IMR-90 (cell line): ENCODE measurements at regions not wholly inside any gene's neighbourhood (a gene's known extent, or its start where the extent isn't known, plus 50 kb on each side); places are given as distances from the start of the nearest gene placed in this dataset.

Experiments
- ATAC-seq: fragments of 200-7000 bp; cut with Tn5 transposase; 2 replicates; pipeline ENCODE4 v1.9.1; 2020; ENCODE audit warnings: low read depth, mild to moderate bottlenecking, moderate library complexity
- BruUV-seq: library from RNA; stranded (reverse); fragments of 400-500 nt; replicated peaks from 2 replicates; lab custom pipeline; 2021; lab: Mats Ljungman, UMichigan
- CTCF ChIA-PET: fragments of 300-600 bp; formaldehyde crosslinking; extraction: SDS; loops from one replicate; lab custom pipeline; 2021; ENCODE audit warnings: antibody characterized with exemption; lab: Yijun Ruan, JAX
- POLR2A ChIA-PET: fragments of 300-600 bp; sonication (Branson Sonifier 250); formaldehyde crosslinking; loops from one replicate; lab custom pipeline; 2022; ENCODE audit warnings: antibody characterized with exemption; ENCODE audit not compliant: unreplicated experiment; lab: Charles Lee
- DNase-seq: peaks from one replicate; pipeline ENCODE4 v3.0.0; 2013
- H2AFZ ChIP-seq: replicated peaks from 2 replicates; pipeline ENCODE3; 2013; ENCODE audit warnings: low read length, mild to moderate bottlenecking; ENCODE audit not compliant: poor library complexity
- H2AK5ac ChIP-seq: 2 replicates; pipeline ENCODE4 v1.6.1; 2013; ENCODE audit warnings: low read depth, low read length, inconsistent platforms
- H2AK9ac ChIP-seq: replicated peaks from 2 replicates; pipeline ENCODE3; 2013; ENCODE audit warnings: mild to moderate bottlenecking, low read depth, low read length, moderate library complexity; ENCODE audit not compliant: poor library complexity
- H2BK120ac ChIP-seq: 2 replicates; pipeline ENCODE4 v1.6.1; 2013; ENCODE audit warnings: low read depth, low read length, inconsistent platforms
- H2BK15ac ChIP-seq: 3 replicates; pipeline ENCODE4 v1.6.1; 2013; ENCODE audit warnings: low read depth, low read length, inconsistent platforms
- H2BK20ac ChIP-seq: 2 replicates; pipeline ENCODE4 v1.6.1; 2013; ENCODE audit warnings: low read depth, mild to moderate bottlenecking, inconsistent platforms, low read length, moderate library complexity
- H2BK5ac ChIP-seq: 2 replicates; pipeline ENCODE4 v1.6.1; 2013; ENCODE audit warnings: mild to moderate bottlenecking, low read depth, low read length, inconsistent platforms; ENCODE audit not compliant: poor library complexity, severe bottlenecking
- H3K14ac ChIP-seq: replicated peaks from 2 replicates; pipeline ENCODE4 v1.6.1; 2013; ENCODE audit warnings: low read depth, low read length, inconsistent platforms
- H3K18ac ChIP-seq: 2 replicates; pipeline ENCODE4 v1.6.1; 2013; ENCODE audit warnings: low read depth, low read length, control low read depth
- H3K23ac ChIP-seq: 2 replicates; pipeline ENCODE4 v1.6.1; 2013; ENCODE audit warnings: low read depth, low read length, inconsistent platforms
- H3K27ac ChIP-seq: 2 replicates; pipeline ENCODE4 v1.5.1; 2013; ENCODE audit warnings: mild to moderate bottlenecking, control low read depth, low read length; ENCODE audit not compliant: insufficient read depth
- H3K27me3 ChIP-seq: 2 replicates; pipeline ENCODE4 v1.6.1; 2013; ENCODE audit warnings: low read length; ENCODE audit not compliant: control insufficient read depth, insufficient read depth
- H3K36me3 ChIP-seq: 2 replicates; pipeline ENCODE4 v1.6.1; 2013; ENCODE audit warnings: low read length, mixed read lengths; ENCODE audit not compliant: control insufficient read depth, insufficient read depth
- H3K4ac ChIP-seq: 2 replicates; pipeline ENCODE4 v1.6.1; 2013; ENCODE audit warnings: low read depth, low read length, inconsistent platforms
- H3K4me1 ChIP-seq: 2 replicates; pipeline ENCODE4 v1.6.1; 2013; ENCODE audit warnings: low read length, mixed read lengths; ENCODE audit not compliant: control insufficient read depth, insufficient read depth
- H3K4me2 ChIP-seq: 2 replicates; pipeline ENCODE4 v1.6.1; 2013; ENCODE audit warnings: low read depth, mild to moderate bottlenecking, control low read depth, low read length, moderate library complexity
- H3K4me3 ChIP-seq: 2 replicates; pipeline ENCODE4 v1.5.1; 2013; ENCODE audit warnings: low read depth, mild to moderate bottlenecking, control low read depth, low read length, moderate library complexity; ENCODE audit not compliant: insufficient read depth
- H3K56ac ChIP-seq: 2 replicates; pipeline ENCODE4 v1.6.1; 2013; ENCODE audit warnings: low read length, inconsistent platforms; ENCODE audit not compliant: insufficient read depth; ENCODE audit errors: extremely low read depth
- H3K79me1 ChIP-seq, 2 experiments: 2 replicates each; pipeline ENCODE4 v1.6.1; 2013; ENCODE audit warnings: low read length in 2 of 2, inconsistent platforms in 1 of 2, low read depth in 1 of 2
- H3K9ac ChIP-seq: 2 replicates; pipeline ENCODE4 v1.6.1; 2013; ENCODE audit warnings: low read depth, low read length, control low read depth
- H3K9me1 ChIP-seq: 2 replicates; pipeline ENCODE4 v1.6.1; 2013; ENCODE audit warnings: low read length, inconsistent platforms; ENCODE audit not compliant: insufficient read depth
- H3K9me3 ChIP-seq: 2 replicates; pipeline ENCODE4 v1.6.1; 2013; ENCODE audit warnings: low read length; ENCODE audit not compliant: control insufficient read depth, insufficient read depth
- H4K20me1 ChIP-seq: 2 replicates; pipeline ENCODE4 v1.6.1; 2013; ENCODE audit warnings: low read length, inconsistent platforms; ENCODE audit not compliant: insufficient read depth
- H4K5ac ChIP-seq: 2 replicates; pipeline ENCODE4 v1.6.1; 2013; ENCODE audit warnings: mild to moderate bottlenecking, low read depth, low read length, control low read depth
- H4K8ac ChIP-seq, 2 experiments: 2 replicates each; pipeline ENCODE4 v1.6.1; 2013; ENCODE audit warnings: low read depth in 2 of 2, low read length in 2 of 2, control low read depth in 1 of 2, inconsistent platforms in 1 of 2
- H4K91ac ChIP-seq: 2 replicates; pipeline ENCODE4 v1.6.1; 2013; ENCODE audit warnings: low read depth, low read length, inconsistent platforms; ENCODE audit not compliant: insufficient read depth
- BHLHE40 ChIP-seq: fragments of 150-350 bp; IDR thresholded peaks from 2 replicates; pipeline ENCODE4 v1.6.1; 2016; ENCODE audit warnings: mild to moderate bottlenecking, low read depth, low read length
- CEBPB ChIP-seq: IDR thresholded peaks from 2 replicates; pipeline ENCODE4 v1.6.1; 2012; ENCODE audit warnings: low read depth, low read length, improper control_type of control experiment
- CHD1 ChIP-seq: IDR thresholded peaks from 2 replicates; pipeline ENCODE4 v1.6.1; 2012; ENCODE audit warnings: low read depth, low read length, improper control_type of control experiment
- CTCF ChIP-seq: conservative IDR thresholded peaks from 2 replicates; pipeline ENCODE4 v1.5.1; 2012; ENCODE audit warnings: mild to moderate bottlenecking, low read depth, low read length, improper control_type of control experiment
- ELK1 ChIP-seq: fragments of 150-350 bp; IDR thresholded peaks from 2 replicates; pipeline ENCODE4 v1.6.1; 2016; ENCODE audit warnings: low read depth, mild to moderate bottlenecking, low read length, moderate library complexity, borderline replicate concordance
- FOS ChIP-seq: fragments of 150-350 bp; IDR thresholded peaks from 2 replicates; pipeline ENCODE4 v1.6.1; 2016; ENCODE audit warnings: low read depth, low read length
- MAFK ChIP-seq: IDR thresholded peaks from 2 replicates; pipeline ENCODE4 v1.6.1; 2012; ENCODE audit warnings: low read depth, low read length, improper control_type of control experiment
- MAZ ChIP-seq: IDR thresholded peaks from 2 replicates; pipeline ENCODE4 v1.6.1; 2012; ENCODE audit warnings: low read depth, mild to moderate bottlenecking, low read length, improper control_type of control experiment, moderate library complexity, borderline replicate concordance
- MXI1 ChIP-seq: IDR thresholded peaks from 2 replicates; pipeline ENCODE4 v1.6.1; 2012; ENCODE audit warnings: low read depth, mild to moderate bottlenecking, low read length, moderate library complexity, borderline replicate concordance
- NFE2L2 ChIP-seq: fragments of 150-350 bp; IDR thresholded peaks from 2 replicates; pipeline ENCODE4 v1.6.1; 2016; ENCODE audit warnings: low read depth, mild to moderate bottlenecking, low read length
- POLR2A ChIP-seq: IDR thresholded peaks from 2 replicates; pipeline ENCODE4 v1.6.1; 2012; ENCODE audit warnings: mild to moderate bottlenecking, low read depth, low read length
- RAD21 ChIP-seq: IDR thresholded peaks from 2 replicates; pipeline ENCODE4 v1.6.1; 2012; ENCODE audit warnings: low read length, improper control_type of control experiment
- RCOR1 ChIP-seq: IDR thresholded peaks from 2 replicates; pipeline ENCODE4 v1.6.1; 2012; ENCODE audit warnings: mild to moderate bottlenecking, low read length, improper control_type of control experiment; ENCODE audit not compliant: insufficient replicate concordance
- RFX5 ChIP-seq: IDR thresholded peaks from 2 replicates; pipeline ENCODE4 v1.8.0; 2012; ENCODE audit warnings: low read depth, mild to moderate bottlenecking, low read length, moderate library complexity
- SMC3 ChIP-seq: fragments of 150-350 bp; IDR thresholded peaks from 2 replicates; pipeline ENCODE4 v1.6.1; 2016; ENCODE audit warnings: low read depth, mild to moderate bottlenecking, antibody characterized with exemption, low read length, moderate library complexity
- USF2 ChIP-seq: fragments of 150-350 bp; IDR thresholded peaks from 2 replicates; pipeline ENCODE4 v1.6.1; 2017; ENCODE audit warnings: mild to moderate bottlenecking, antibody characterized with exemption, low read length, low read depth
- WGBS, 2 experiments: methylation state at CpG; one replicate each; pipeline versions ENCODE4 v1.1.5 to v1.1.7; 2013; ENCODE audit warnings: missing lambda C conversion rate in 2 of 2; ENCODE audit not compliant: insufficient read length in 1 of 2; ENCODE audit errors: extremely low coverage in 2 of 2; 5-methylcytosine and 5-hydroxymethylcytosine counted together
- dilution Hi-C: fragments of 300-500 bp; cut with HindIII; formaldehyde crosslinking; loops from one replicate; pipeline ENCODE4 v1.14.3; 2018; ENCODE audit warnings: low sequenced_read_pairs; ENCODE audit not compliant: unreplicated experiment
- in situ Hi-C: fragments of 300-500 bp; cut with MboI; formaldehyde crosslinking; loops from 3 replicates; pipeline ENCODE4 v1.14.3; 2019; ENCODE audit warnings: low sequenced_read_pairs, inconsistent platforms, mixed read lengths
- intact Hi-C: fragments of 100-400 bp; cut with micrococcal nuclease; formaldehyde crosslinking; loops from 2 replicates; pipeline ENCODE4 v1.10.0; 2022

GRCh38 chr15:26394801-26395200, 378.1 kb downstream of the GABRB3 start:
- CTCF ChIA-PET, result no interaction called here
- dilution Hi-C loops, result no loop called here
- intact Hi-C loops, result no loop called here
- H3K23ac ChIP-seq, result no peak overlapping the region
- H2BK5ac ChIP-seq, result no peak overlapping the region
- no peak overlapping the region for H3K4me2 ChIP-seq
- H2AK5ac ChIP-seq, result no peak overlapping the region
- ATAC-seq, result no peak
- H3K4ac ChIP-seq, result no peak overlapping the region
- H2AFZ ChIP-seq, result no peak overlapping the region
- DNase-seq, result no peak
- H2BK120ac ChIP-seq, result no peak overlapping the region
- no peak overlapping the region for H2AK9ac ChIP-seq
- no peak overlapping the region for H3K18ac ChIP-seq
- no peak overlapping the region for H3K56ac ChIP-seq
- no peak overlapping the region for H3K9ac ChIP-seq
- no peaks in the 10 kb centered on the region for H3K36me3 ChIP-seq
- H3K4me1 ChIP-seq, result no peaks in the 10 kb centered on the region
- H3K27ac ChIP-seq, result no peak overlapping the region
- H4K8ac ChIP-seq, result no peak overlapping the region
- H4K20me1 ChIP-seq, result no peaks in the 10 kb centered on the region
- no peak overlapping the region for H4K5ac ChIP-seq
- H3K4me3 ChIP-seq, result no peak overlapping the region
- POLR2A ChIA-PET, result no interaction called here
- H2BK20ac ChIP-seq, result no peak overlapping the region
- H3K9me3 ChIP-seq, result peaks cover 22% of the 10 kb centered on the region
- no peak overlapping the region for H2BK15ac ChIP-seq
- BruUV-seq, result no TSS peak
- no peaks in the 10 kb centered on the region for H3K9me1 ChIP-seq
- H4K91ac ChIP-seq, result no peak overlapping the region
- WGBS, 2 experiments, result no CpG with 5 or more reads among the region's 8 CpGs
- no peaks in the 10 kb centered on the region for H3K27me3 ChIP-seq
- in situ Hi-C loops, result no loop called here
- no peak overlapping the region for H3K14ac ChIP-seq
- TF ChIP-seq ELK1 (no peak), RCOR1 (no peak), RFX5 (no peak), CEBPB (no peak), MAFK (no peak), BHLHE40 (no peak), POLR2A (no peak), RAD21 (no peak), CTCF (no peak), MAZ (no peak), NFE2L2 (no peak), MXI1 (no peak), SMC3 (no peak), CHD1 (no peak), USF2 (no peak), FOS (no peak)
- no peaks in the 10 kb centered on the region for H3K79me1 ChIP-seq
